H9 (cell line): ENCODE measurements at regions not wholly inside any gene's neighbourhood (a gene's known extent, or its start where the extent isn't known, plus 50 kb on each side); places are given as distances from the start of the nearest gene placed in this dataset.

Experiments
- DNase-seq: peaks from one replicate; pipeline ENCODE4 v3.0.0-alpha.2; 2017
- H2AFZ ChIP-seq: one replicate; pipeline ENCODE4 v1.6.1; 2013; ENCODE audit warnings: mild to moderate bottlenecking, low read length, control low read depth, moderate library complexity
- H2AK5ac ChIP-seq: 2 replicates; pipeline ENCODE4 v1.6.1; 2013; ENCODE audit warnings: low read length, control low read depth, mixed read lengths; ENCODE audit not compliant: insufficient read length
- H2BK120ac ChIP-seq: one replicate; pipeline ENCODE4 v1.6.1; 2013; ENCODE audit warnings: low read depth, mild to moderate bottlenecking, low read length, control low read depth, inconsistent platforms; ENCODE audit not compliant: poor library complexity, severe bottlenecking
- H2BK12ac ChIP-seq: 2 replicates; pipeline ENCODE4 v1.6.1; 2013; ENCODE audit warnings: low read length, control low read depth, mixed read lengths, low read depth; ENCODE audit not compliant: insufficient read length
- H2BK15ac ChIP-seq: 2 replicates; pipeline ENCODE4 v1.6.1; 2013; ENCODE audit warnings: low read depth, low read length, control low read depth
- H2BK20ac ChIP-seq: one replicate; pipeline ENCODE4 v1.6.1; 2013; ENCODE audit warnings: low read depth, mild to moderate bottlenecking, low read length, control low read depth, inconsistent platforms; ENCODE audit not compliant: poor library complexity, severe bottlenecking
- H2BK5ac ChIP-seq: 2 replicates; pipeline ENCODE4 v1.6.1; 2013; ENCODE audit warnings: low read length, control low read depth, mixed read lengths; ENCODE audit not compliant: insufficient read length
- H3K14ac ChIP-seq: 2 replicates; pipeline ENCODE4 v1.6.1; 2013; ENCODE audit warnings: low read length, control low read depth; ENCODE audit not compliant: insufficient read depth
- H3K18ac ChIP-seq: 2 replicates; pipeline ENCODE4 v1.6.1; 2013; ENCODE audit warnings: low read depth, mild to moderate bottlenecking, mixed read lengths, low read length, control low read depth; ENCODE audit not compliant: insufficient read length
- H3K23ac ChIP-seq: 2 replicates; pipeline ENCODE4 v1.6.1; 2013; ENCODE audit warnings: low read length, control low read depth, mixed read lengths, low read depth; ENCODE audit not compliant: insufficient read length
- H3K23me2 ChIP-seq: 2 replicates; pipeline ENCODE4 v1.6.1; 2013; ENCODE audit warnings: low read depth, mild to moderate bottlenecking, mixed read lengths, low read length, control low read depth; ENCODE audit not compliant: insufficient read length, poor library complexity, severe bottlenecking
- H3K27ac ChIP-seq: 2 replicates; pipeline ENCODE4 v1.5.1; 2013; ENCODE audit warnings: low read length, control low read depth, mixed read lengths, low read depth; ENCODE audit not compliant: insufficient read length
- H3K27me3 ChIP-seq: 2 replicates; pipeline ENCODE4 v1.6.1; 2013; ENCODE audit warnings: low read length, control low read depth, inconsistent platforms; ENCODE audit not compliant: insufficient read depth
- H3K4ac ChIP-seq: 2 replicates; pipeline ENCODE4 v1.6.1; 2013; ENCODE audit warnings: low read depth, mild to moderate bottlenecking, control low read depth, inconsistent platforms, low read length, moderate library complexity
- H3K4me1 ChIP-seq: 2 replicates; pipeline ENCODE4 v1.6.1; 2013; ENCODE audit warnings: low read length, control low read depth, inconsistent platforms; ENCODE audit not compliant: insufficient read depth
- H3K4me2 ChIP-seq: 2 replicates; pipeline ENCODE4 v1.6.1; 2013; ENCODE audit warnings: low read length, control low read depth, mixed read lengths; ENCODE audit not compliant: insufficient read length, insufficient read depth
- H3K56ac ChIP-seq: 2 replicates; pipeline ENCODE4 v1.6.1; 2013; ENCODE audit warnings: low read depth, mild to moderate bottlenecking, mixed read lengths, low read length, control low read depth; ENCODE audit not compliant: insufficient read length
- H3K79me1 ChIP-seq: 2 replicates; pipeline ENCODE4 v1.6.1; 2013; ENCODE audit warnings: low read depth, mild to moderate bottlenecking, moderate library complexity, low read length, control low read depth, inconsistent platforms; ENCODE audit not compliant: insufficient read depth, poor library complexity, severe bottlenecking
- H3K79me2 ChIP-seq: 2 replicates; pipeline ENCODE4 v1.6.1; 2013; ENCODE audit warnings: low read length, control low read depth, inconsistent platforms; ENCODE audit not compliant: insufficient read depth
- H3K9ac ChIP-seq: 2 replicates; pipeline ENCODE4 v1.6.1; 2013; ENCODE audit warnings: low read length, control low read depth, mixed read lengths; ENCODE audit not compliant: insufficient read length; ENCODE audit errors: extremely low read depth
- H3K9me3 ChIP-seq: one replicate; pipeline ENCODE4 v1.6.1; 2013; ENCODE audit warnings: low read depth, low read length, inconsistent platforms; ENCODE audit not compliant: control insufficient read depth
- H3T11ph ChIP-seq: one replicate; pipeline ENCODE4 v1.6.1; 2013; ENCODE audit warnings: mild to moderate bottlenecking, low read length, control low read depth, inconsistent platforms
- H4K20me1 ChIP-seq: one replicate; pipeline ENCODE4 v1.6.1; 2013; ENCODE audit not compliant: control insufficient read depth, insufficient read length, insufficient read depth
- H4K5ac ChIP-seq: 2 replicates; pipeline ENCODE4 v1.6.1; 2013; ENCODE audit warnings: low read depth, mild to moderate bottlenecking, mixed read lengths, low read length, control low read depth; ENCODE audit not compliant: insufficient read length
- H4K8ac ChIP-seq: replicated peaks from 2 replicates; pipeline ENCODE4 v1.6.1; 2013; ENCODE audit warnings: low read length, control low read depth, mixed read lengths, low read depth; ENCODE audit not compliant: insufficient read length
- H4K91ac ChIP-seq: 2 replicates; pipeline ENCODE4 v1.6.1; 2013; ENCODE audit warnings: low read depth, mild to moderate bottlenecking, moderate library complexity, mixed read lengths, low read length, control low read depth; ENCODE audit not compliant: insufficient read length
- H3K27ac Mint-ChIP-seq, 3 experiments: 2 replicates in 2 of 3; 3 replicates in 1 of 3; pipeline ENCODE4 v1.8.0; 2020 to 2021; ENCODE audit warnings: mixed read lengths in 3 of 3, mild to moderate bottlenecking in 1 of 3, moderate library complexity in 1 of 3
- H3K27me3 Mint-ChIP-seq: 2 replicates; pipeline ENCODE4 v1.8.0; 2021; ENCODE audit warnings: low read depth, mild to moderate bottlenecking, moderate library complexity, mixed read lengths
- H3K36me3 Mint-ChIP-seq, 3 experiments: 2 replicates in 2 of 3; 3 replicates in 1 of 3; pipeline ENCODE4 v1.8.0; 2020 to 2021; ENCODE audit warnings: low read depth in 3 of 3, mixed read lengths in 3 of 3; ENCODE audit not compliant: insufficient read depth in 1 of 3
- H3K4me1 Mint-ChIP-seq, 2 experiments: 2 replicates each; pipeline ENCODE4 v1.8.0; 2020; ENCODE audit warnings: mixed read lengths in 2 of 2
- H3K4me3 Mint-ChIP-seq, 2 experiments: 2 replicates in 1 of 2; 3 replicates in 1 of 2; pipeline ENCODE4 v1.8.0; 2020 to 2021; ENCODE audit warnings: mild to moderate bottlenecking in 2 of 2, mixed read lengths in 2 of 2, moderate library complexity in 1 of 2
- H3K9me3 Mint-ChIP-seq, 2 experiments: 2 replicates in 1 of 2; 3 replicates in 1 of 2; pipeline ENCODE4 v1.8.0; 2020; ENCODE audit warnings: mild to moderate bottlenecking in 2 of 2, mixed read lengths in 2 of 2, moderate library complexity in 1 of 2
- WGBS: extraction: QIAGEN DNeasy Blood & Tissue Kit; methylation state at CpG from one replicate; pipeline ENCODE4 v1.1.7; 2013; ENCODE audit warnings: missing lambda C conversion rate, low lambda C conversion rate, mixed read lengths; ENCODE audit not compliant: insufficient read length; ENCODE audit errors: extremely low coverage; 5-methylcytosine and 5-hydroxymethylcytosine counted together
- TF ChIP-seq, protein P1 (sequence below): fragments of 200-600 bp; sonication (generic); conservative IDR thresholded peaks from 3 replicates; pipeline ENCODE4 v1.8.0; 2021; ENCODE audit warnings: antibody characterized with exemption, mild to moderate bottlenecking

DNA sequence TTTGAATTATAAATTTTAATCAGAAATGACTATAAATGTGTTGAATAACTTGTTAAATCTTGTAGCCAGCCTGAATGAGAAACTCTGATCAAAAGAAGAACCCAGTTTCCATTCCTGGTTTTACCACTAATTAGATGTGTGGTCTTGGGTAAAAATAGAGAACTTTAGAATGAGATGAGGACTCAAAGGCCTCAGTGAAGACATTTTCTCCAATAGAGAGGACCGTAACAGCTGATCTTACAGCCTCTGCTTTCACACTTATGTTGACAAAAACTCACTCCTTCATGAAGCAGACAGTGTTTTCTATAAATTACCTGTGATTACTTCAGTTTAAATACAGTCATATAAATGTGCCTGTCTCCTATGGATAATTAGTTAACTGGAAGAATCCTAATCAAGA lies 200.1 kb upstream of the MEOX2 start:
- H2BK15ac ChIP-seq, result no peak overlapping the region
- no peak overlapping the region for H3T11ph ChIP-seq
- no peak overlapping the region for H3K56ac ChIP-seq
- no peak overlapping the region for H4K8ac ChIP-seq
- Mint-ChIP-seq H3K27ac (no peak overlapping the region), H3K36me3 (peaks cover 0 to 3% (median 0%) of the 10 kb centered on the region in 3 experiments; a peak in 4 of 7 replicates), H3K27me3 (no peaks in the 10 kb centered on the region), H3K9me3 (no peaks in the 10 kb centered on the region; a peak in 1 of 5 replicates), H3K4me1 (no peaks in the 10 kb centered on the region), H3K4me3 (no peak overlapping the region)
- no peak overlapping the region for H3K23ac ChIP-seq
- H3K14ac ChIP-seq, result no peak overlapping the region
- no peak for DNase-seq
- H3K9ac ChIP-seq, result no peak overlapping the region
- no peak overlapping the region for H2BK12ac ChIP-seq
- no peak overlapping the region for H3K4ac ChIP-seq
- no peak overlapping the region for H3K4me2 ChIP-seq
- no peak overlapping the region for H3K18ac ChIP-seq
- no peak overlapping the region for H2AFZ ChIP-seq
- TF ChIP-seq, protein P1, sequence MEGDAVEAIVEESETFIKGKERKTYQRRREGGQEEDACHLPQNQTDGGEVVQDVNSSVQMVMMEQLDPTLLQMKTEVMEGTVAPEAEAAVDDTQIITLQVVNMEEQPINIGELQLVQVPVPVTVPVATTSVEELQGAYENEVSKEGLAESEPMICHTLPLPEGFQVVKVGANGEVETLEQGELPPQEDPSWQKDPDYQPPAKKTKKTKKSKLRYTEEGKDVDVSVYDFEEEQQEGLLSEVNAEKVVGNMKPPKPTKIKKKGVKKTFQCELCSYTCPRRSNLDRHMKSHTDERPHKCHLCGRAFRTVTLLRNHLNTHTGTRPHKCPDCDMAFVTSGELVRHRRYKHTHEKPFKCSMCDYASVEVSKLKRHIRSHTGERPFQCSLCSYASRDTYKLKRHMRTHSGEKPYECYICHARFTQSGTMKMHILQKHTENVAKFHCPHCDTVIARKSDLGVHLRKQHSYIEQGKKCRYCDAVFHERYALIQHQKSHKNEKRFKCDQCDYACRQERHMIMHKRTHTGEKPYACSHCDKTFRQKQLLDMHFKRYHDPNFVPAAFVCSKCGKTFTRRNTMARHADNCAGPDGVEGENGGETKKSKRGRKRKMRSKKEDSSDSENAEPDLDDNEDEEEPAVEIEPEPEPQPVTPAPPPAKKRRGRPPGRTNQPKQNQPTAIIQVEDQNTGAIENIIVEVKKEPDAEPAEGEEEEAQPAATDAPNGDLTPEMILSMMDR, result no peak
- no peaks in the 10 kb centered on the region for H4K20me1 ChIP-seq
- H2BK120ac ChIP-seq, result no peak overlapping the region
- no peak overlapping the region for H4K5ac ChIP-seq
- H3K4me1 ChIP-seq, result no peaks in the 10 kb centered on the region
- H3K79me2 ChIP-seq, result no peaks in the 10 kb centered on the region
- no CpG with 5 or more reads among the region's 1 CpG for WGBS
- no peak overlapping the region for H3K27ac ChIP-seq
- H2BK5ac ChIP-seq, result no peak overlapping the region
- H3K23me2 ChIP-seq, result no peaks in the 10 kb centered on the region
- no peak overlapping the region for H2BK20ac ChIP-seq
- H4K91ac ChIP-seq, result no peak overlapping the region
- no peaks in the 10 kb centered on the region for H3K9me3 ChIP-seq
- no peak overlapping the region for H2AK5ac ChIP-seq
- no peaks in the 10 kb centered on the region for H3K27me3 ChIP-seq
- no peaks in the 10 kb centered on the region for H3K79me1 ChIP-seq
